ENCODE measurements at regions not wholly inside any gene's neighbourhood (a gene's known extent, or its start where the extent isn't known, plus 50 kb on each side); places are given as distances from the start of the nearest gene placed in this dataset.
A peak's percentile ranks its signal among the peaks of the same experiment; 100 is the strongest.

DNA sequence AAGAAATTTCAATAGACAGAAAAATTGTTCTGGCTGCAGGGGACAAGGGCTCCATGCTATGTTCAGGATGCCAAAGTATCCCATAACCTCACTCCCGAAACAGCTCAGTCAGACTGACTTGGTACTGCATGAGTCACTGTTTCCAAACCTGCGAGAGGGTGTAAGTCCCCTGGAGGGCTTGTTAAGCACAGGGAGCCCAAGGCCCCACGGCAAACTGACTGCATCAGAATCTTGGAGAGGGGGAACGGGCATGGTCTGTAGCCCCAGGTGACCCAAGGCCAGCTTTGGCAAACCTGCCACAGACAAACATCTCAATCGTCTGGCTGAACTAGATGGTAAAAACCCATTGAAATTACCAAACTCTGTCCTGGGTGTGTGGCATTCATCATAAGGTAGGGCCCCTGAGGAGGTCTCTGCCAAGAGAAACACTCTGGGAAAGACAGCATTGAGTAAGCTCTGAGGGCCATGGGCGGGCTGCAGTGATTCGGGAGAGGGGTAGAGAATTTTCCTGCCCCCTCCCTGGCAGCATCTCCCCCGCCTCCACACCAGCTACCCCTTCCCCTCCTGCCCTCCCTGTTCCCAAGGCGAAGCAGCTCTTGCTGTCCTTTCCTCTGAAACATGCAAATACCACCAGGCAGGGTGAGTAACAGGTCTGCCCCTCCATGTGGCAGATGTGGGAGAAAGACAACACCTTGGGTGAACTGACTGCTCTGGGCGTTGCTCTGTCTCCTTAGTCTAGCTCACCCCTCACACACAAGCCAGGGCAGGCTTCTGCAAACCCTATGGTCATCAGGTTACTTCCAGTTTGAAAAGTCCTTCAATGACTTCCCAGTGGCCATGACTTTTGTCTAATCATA lies 274.7 kb upstream of the SIX2 start:
- Histone ChIP-seq H3K4me1 (peaks cover 9% of the 10 kb centered on the region; the same call in 1 of the 3 replicates), H3K9me3 (no peaks in the 10 kb centered on the region), H3K4me2 (peak overlapping the region; percentile 33; the same call in 2 of the 3 replicates), H3K27ac (peak overlapping the region in 1 of 2 experiments; percentile 29; a peak in 1 of 6 replicates), H3K4me3 (no peak overlapping the region)
- POLR2A ChIA-PET, result no interaction called here
- 69% methylated on average over 10 of the region's 10 CpGs for WGBS (ENCODE audit: missing lambda C conversion rate)
- TF ChIP-seq SREBF2 (IDR thresholded peaks at IDR 0.05) (no peak), FOSL2 (IDR thresholded peaks at IDR 0.05) (no peak), FOSL2 (CRISPR knock-in tag; IDR thresholded peaks at IDR 0.05) (peak; percentile 46; the same call in 1 of the 2 replicates)
- ATAC-seq, result peak; percentile 41 to 76; a peak in 3 of 6 replicates
- peak; percentile 30 to 54 for DNase-seq (ENCODE audit: low read depth in 1 of 2, low spot score in 1 of 2)
- CTCF ChIA-PET, result interaction anchor here (0.9 to 1.4 kb wide), 4 partner anchors 16 to 29 kb away, joined by 3 read pairs; no protein-coding TSS in a partner anchor
- FAIRE-seq, result no peak

- no peak for TF ChIP-seq CEBPB (IDR thresholded peaks at IDR 0.05)
- TF ChIP-seq POLR2A (IDR thresholded peaks at IDR 0.05; ENCODE audit: low read length), result no peak
- no peak for TF ChIP-seq MAFK (IDR thresholded peaks at IDR 0.05; ENCODE audit: partially characterized antibody)
- no peak for TF ChIP-seq JUN (IDR thresholded peaks at IDR 0.05)
- no peak for TF ChIP-seq RAD21 (conservative IDR thresholded peaks at IDR 0.05 in 1 of 2, IDR thresholded peaks at IDR 0.05 in 1 of 2)
- no peak for TF ChIP-seq CTCF (IDR thresholded peaks at IDR 0.05)
- TF ChIP-seq NFE2L2 (conservative IDR thresholded peaks at IDR 0.05; ENCODE audit: low read length), result no peak
- TF ChIP-seq NR3C1 (IDR thresholded peaks at IDR 0.05), result no peak
- TF ChIP-seq JUNB (IDR thresholded peaks at IDR 0.05), result no peak
- TF ChIP-seq, protein P1, sequence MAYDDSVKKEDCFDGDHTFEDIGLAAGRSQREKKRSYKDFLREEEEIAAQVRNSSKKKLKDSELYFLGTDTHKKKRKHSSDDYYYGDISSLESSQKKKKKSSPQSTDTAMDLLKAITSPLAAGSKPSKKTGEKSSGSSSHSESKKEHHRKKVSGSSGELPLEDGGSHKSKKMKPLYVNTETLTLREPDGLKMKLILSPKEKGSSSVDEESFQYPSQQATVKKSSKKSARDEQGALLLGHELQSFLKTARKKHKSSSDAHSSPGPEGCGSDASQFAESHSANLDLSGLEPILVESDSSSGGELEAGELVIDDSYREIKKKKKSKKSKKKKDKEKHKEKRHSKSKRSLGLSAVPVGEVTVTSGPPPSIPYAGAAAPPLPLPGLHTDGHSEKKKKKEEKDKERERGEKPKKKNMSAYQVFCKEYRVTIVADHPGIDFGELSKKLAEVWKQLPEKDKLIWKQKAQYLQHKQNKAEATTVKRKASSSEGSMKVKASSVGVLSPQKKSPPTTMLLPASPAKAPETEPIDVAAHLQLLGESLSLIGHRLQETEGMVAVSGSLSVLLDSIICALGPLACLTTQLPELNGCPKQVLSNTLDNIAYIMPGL (CRISPR knock-in tag; IDR thresholded peaks at IDR 0.05; ENCODE audit: borderline replicate concordance), result no peak
Observed at GRCh38 chr2:45282646-45283045, 273.4 kb upstream of the SIX2 start.

GRCh38 chr2:45281311-45281710 lies 272.1 kb upstream of the SIX2 start:
- TF ChIP-seq ZFP36 (IDR thresholded peaks at IDR 0.05; ENCODE audit: borderline replicate concordance, partially characterized antibody) (no peak), EHMT2 (IDR thresholded peaks at IDR 0.05; ENCODE audit: low read depth) (no peak), E2F6 (IDR thresholded peaks at IDR 0.05; ENCODE audit: borderline replicate concordance, low read depth) (no peak), BHLHE40 (IDR thresholded peaks at IDR 0.05; ENCODE audit: low read depth, low read length) (no peak), TFCP2L1 (CRISPR knock-in tag; IDR thresholded peaks at IDR 0.05) (no peak), HOXB5 (CRISPR knock-in tag; IDR thresholded peaks at IDR 0.05) (no peak), NFE2L2 (conservative IDR thresholded peaks at IDR 0.05; ENCODE audit: low read length) (no peak), EHF (CRISPR knock-in tag; IDR thresholded peaks at IDR 0.05) (no peak), FOXS1 (CRISPR knock-in tag; IDR thresholded peaks at IDR 0.05) (no peak)
- TF ChIP-seq, protein P2, sequence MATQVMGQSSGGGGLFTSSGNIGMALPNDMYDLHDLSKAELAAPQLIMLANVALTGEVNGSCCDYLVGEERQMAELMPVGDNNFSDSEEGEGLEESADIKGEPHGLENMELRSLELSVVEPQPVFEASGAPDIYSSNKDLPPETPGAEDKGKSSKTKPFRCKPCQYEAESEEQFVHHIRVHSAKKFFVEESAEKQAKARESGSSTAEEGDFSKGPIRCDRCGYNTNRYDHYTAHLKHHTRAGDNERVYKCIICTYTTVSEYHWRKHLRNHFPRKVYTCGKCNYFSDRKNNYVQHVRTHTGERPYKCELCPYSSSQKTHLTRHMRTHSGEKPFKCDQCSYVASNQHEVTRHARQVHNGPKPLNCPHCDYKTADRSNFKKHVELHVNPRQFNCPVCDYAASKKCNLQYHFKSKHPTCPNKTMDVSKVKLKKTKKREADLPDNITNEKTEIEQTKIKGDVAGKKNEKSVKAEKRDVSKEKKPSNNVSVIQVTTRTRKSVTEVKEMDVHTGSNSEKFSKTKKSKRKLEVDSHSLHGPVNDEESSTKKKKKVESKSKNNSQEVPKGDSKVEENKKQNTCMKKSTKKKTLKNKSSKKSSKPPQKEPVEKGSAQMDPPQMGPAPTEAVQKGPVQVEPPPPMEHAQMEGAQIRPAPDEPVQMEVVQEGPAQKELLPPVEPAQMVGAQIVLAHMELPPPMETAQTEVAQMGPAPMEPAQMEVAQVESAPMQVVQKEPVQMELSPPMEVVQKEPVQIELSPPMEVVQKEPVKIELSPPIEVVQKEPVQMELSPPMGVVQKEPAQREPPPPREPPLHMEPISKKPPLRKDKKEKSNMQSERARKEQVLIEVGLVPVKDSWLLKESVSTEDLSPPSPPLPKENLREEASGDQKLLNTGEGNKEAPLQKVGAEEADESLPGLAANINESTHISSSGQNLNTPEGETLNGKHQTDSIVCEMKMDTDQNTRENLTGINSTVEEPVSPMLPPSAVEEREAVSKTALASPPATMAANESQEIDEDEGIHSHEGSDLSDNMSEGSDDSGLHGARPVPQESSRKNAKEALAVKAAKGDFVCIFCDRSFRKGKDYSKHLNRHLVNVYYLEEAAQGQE (IDR thresholded peaks at IDR 0.05), result no peak
- TF ChIP-seq, protein P3, sequence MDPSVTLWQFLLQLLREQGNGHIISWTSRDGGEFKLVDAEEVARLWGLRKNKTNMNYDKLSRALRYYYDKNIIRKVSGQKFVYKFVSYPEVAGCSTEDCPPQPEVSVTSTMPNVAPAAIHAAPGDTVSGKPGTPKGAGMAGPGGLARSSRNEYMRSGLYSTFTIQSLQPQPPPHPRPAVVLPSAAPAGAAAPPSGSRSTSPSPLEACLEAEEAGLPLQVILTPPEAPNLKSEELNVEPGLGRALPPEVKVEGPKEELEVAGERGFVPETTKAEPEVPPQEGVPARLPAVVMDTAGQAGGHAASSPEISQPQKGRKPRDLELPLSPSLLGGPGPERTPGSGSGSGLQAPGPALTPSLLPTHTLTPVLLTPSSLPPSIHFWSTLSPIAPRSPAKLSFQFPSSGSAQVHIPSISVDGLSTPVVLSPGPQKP (IDR thresholded peaks at IDR 0.05; ENCODE audit: low read depth, low read length), result no peak
- H3K27ac ChIP-seq, result no peak overlapping the region
- H3K4me1 ChIP-seq, result peaks cover 28% of the 10 kb centered on the region; the same call in 2 of the 3 replicates
- ATAC-seq, result no peak
- FAIRE-seq, result no peak
- H3K4me2 ChIP-seq, result no peak overlapping the region
- CTCF ChIA-PET, result no interaction called here
- POLR2A ChIA-PET, result no interaction called here
- DNase-seq (ENCODE audit: low read depth in 1 of 2, low spot score in 1 of 2), result no peak
- 76% methylated on average over 7 of the region's 7 CpGs for WGBS (ENCODE audit: missing lambda C conversion rate)
- H3K9me3 ChIP-seq, result no peaks in the 10 kb centered on the region
- no peak overlapping the region for H3K4me3 ChIP-seq

More at GRCh38 chr2:45282646-45283045, 273.4 kb upstream of the SIX2 start:
- ATAC-seq, result no peak
- Histone ChIP-seq H3K4me1 (peaks cover 15% of the 10 kb centered on the region; the same call in 2 of the 3 replicates), H3K4me3 (no peak overlapping the region), H3K9me3 (no peaks in the 10 kb centered on the region), H3K27ac (no peak overlapping the region), H3K4me2 (no peak overlapping the region)
- CTCF ChIA-PET, result interaction anchor here (0.6 to 0.9 kb wide), 2 partner anchors 17 to 28 kb away, joined by 3 read pairs; no protein-coding TSS in a partner anchor
- POLR2A ChIA-PET, result no interaction called here
- 94% methylated on average over 2 of the region's 2 CpGs for WGBS (ENCODE audit: missing lambda C conversion rate)
- no peak for FAIRE-seq
- no peak for DNase-seq (ENCODE audit: low read depth in 1 of 2, low spot score in 1 of 2)

All from A549 (cell line).